PC-3 (cell line): ENCODE measurements at regions not wholly inside any gene's neighbourhood (a gene's known extent, or its start where the extent isn't known, plus 50 kb on each side); places are given as distances from the start of the nearest gene placed in this dataset.

Experiments
- CTCF ChIP-seq: fragments of 300-600 bp; sonication (generic); conservative IDR thresholded peaks from 2 replicates; pipeline ENCODE4 v1.5.1; 2017; ENCODE audit warnings: antibody characterized with exemption, low read depth, mild to moderate bottlenecking, low read length
- EZH2 ChIP-seq: fragments of 300-600 bp; sonication (generic); IDR thresholded peaks from one replicate; pipeline ENCODE4 v1.6.1; 2017; ENCODE audit warnings: antibody characterized with exemption, mild to moderate bottlenecking, low read length; ENCODE audit not compliant: unreplicated experiment

- no peak for TF ChIP-seq CTCF
- TF ChIP-seq EZH2, result no peak
Observed at GRCh38 chr5:143484601-143485000, 81.1 kb upstream of the NR3C1 start.
